Left ventricle myocardium superior (tissue), 1 donor: ENCODE measurements at regions not wholly inside any gene's neighbourhood (a gene's known extent, or its start where the extent isn't known, plus 50 kb on each side); places are given as distances from the start of the nearest gene placed in this dataset.

ENCODE experiments used
- ATAC-seq: fragments of 200-7000 bp; cut with Tn5 transposase; one replicate; pipeline ENCODE4 v1.9.1; 2020; ENCODE audit warnings: mild to moderate bottlenecking, moderate library complexity
- DNase-seq: peaks from one replicate; pipeline ENCODE4 v3.0.0-alpha.2; 2020
- intact Hi-C: fragments of 100-400 bp; cut with micrococcal nuclease; formaldehyde crosslinking; loops from one replicate; pipeline ENCODE4 v1.11.0; 2022
- donor health status: DM: no; HTN: yes; CAD: no; lungs with severe emphysema.

DNA sequence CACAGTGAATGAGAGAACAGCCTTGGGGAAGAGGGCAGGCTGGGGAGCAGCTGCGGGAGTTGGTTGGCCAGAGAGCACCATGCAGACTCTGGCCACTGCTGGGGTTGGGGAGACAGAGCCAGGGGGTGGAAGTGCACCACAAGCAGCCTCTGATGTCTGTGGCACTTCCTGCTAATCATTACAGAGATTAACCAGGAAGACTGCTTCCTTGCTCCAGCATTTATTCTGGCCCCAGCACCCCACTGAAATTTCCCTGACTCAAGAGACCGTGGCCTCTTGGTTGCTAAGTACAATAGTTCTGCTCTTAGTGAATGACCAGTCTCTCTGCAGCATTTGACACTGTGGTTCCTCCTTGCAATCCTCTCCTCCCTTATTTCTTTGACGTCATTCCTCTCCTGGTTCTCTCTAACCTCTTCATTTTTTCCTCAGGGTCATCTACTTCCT, 266.2 kb upstream of the ROPN1 start:
- no peak for DNase-seq

DNA sequence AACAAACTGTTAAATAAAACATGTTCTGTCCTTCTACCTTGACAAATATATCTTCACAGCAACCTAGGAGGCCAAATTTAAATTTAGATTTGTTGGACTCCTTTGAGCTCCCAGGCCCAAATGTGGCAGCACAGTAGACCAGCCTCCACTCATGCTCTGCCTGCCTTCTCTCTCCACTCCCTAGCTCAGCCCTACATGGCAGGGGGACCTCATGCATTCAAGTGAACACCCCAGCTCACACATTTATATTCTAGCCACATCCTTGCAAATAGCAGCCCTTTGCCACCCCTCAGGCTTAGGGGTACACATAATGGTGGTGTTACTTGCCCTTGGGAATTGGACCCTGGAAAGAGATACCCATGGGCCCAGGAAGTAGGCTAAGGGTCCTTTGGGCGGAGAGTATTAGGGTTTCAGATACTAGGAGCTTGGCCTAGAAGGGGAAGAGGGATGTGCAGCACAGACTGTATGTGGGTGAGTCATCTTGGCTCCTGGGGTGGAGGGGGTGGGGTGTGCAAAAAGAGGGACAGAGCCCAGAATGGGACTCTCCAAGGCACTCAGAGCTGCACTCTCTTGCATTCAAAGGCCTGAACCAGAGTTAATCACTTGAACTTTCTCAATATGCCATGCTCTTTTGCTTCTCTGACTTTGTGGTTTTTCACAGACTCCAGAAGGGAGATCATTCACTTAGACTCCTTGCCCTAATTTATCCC, 268.4 kb upstream of the ROPN1 start:
- DNase-seq: peak; percentile 47

More for the DNA sequence above, 266.2 kb upstream of the ROPN1 start:
- ATAC-seq: peak; percentile 24
- intact Hi-C loops: no loop called here

GRCh38 chr3:124261306-124261705, 269.4 kb upstream of the ROPN1 start:
- intact Hi-C loops: no loop called here
- ATAC-seq (no peak), DNase-seq (no peak)

More for the DNA sequence above, 268.4 kb upstream of the ROPN1 start:
- ATAC-seq: peak; percentile 92
- intact Hi-C loops: no loop called here

DNA sequence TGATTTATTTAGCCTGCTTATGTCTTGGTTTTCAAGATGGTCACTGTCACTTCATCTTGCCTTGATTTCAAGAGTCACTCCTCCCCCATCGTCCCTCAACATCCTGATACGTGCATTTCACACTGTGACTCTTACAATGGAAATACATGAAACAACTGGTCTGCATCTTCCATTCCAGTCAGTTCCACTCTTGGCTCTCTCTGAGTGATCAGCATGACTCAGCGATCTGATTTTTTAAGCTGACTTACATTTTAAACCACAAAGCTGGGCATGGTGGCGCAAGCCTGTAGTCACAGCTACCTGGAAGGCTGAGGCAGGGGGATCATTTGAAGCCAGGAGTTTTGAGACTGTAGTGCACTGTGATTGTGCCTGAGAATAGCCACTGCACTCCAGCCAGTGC, 271.2 kb upstream of the ROPN1 start:
- DNase-seq: no peak
- no peak for ATAC-seq
- intact Hi-C loops: no loop called here

GRCh38 chr3:124264346-124264745, 272.4 kb upstream of the ROPN1 start:
- intact Hi-C loops: no loop called here
- DNase-seq: no peak
- ATAC-seq: no peak

DNA sequence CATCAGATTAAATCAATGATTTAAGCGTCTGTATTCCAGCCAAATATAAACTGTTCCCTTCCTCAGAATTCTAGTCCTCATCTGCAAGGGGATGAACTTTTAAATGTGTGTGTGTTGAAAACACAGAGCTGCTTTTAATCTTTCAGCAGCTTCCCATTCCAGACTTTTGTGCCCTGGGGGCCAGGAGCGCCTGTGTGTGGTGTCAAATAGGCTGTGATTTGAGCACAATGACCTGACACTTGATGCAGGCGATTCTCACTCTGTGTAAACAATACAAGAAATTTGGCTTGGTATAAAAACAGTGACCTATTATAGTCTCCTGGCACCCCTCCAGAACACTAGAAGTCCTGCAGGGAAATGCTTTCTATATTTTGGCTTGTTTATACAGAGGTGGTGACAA, 274.6 kb upstream of the ROPN1 start:
- ATAC-seq: peak; percentile 55
- intact Hi-C loops: no loop called here

DNA sequence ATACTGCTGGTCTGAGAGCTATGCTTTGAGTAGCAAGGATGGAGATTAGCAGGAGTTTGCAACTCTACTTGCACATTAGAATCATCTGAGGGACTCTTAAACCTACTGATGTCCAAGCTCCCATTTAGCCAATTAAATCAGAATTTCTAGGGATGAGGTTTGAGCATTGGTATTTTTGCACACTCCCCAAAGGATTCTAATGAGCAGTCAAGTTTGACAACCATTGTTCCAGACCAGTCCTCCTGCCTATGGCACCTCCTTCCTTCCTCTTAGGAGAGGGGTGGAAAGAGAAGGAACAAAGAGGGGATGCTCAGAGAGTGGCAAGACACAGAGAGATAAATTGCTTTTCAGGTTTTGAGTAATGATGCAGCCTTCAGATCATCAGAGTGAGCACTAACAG, 275.5 kb upstream of the ROPN1 start:
- DNase-seq: no peak
- ATAC-seq: no peak
- intact Hi-C loops: no loop called here

More for the DNA sequence above, 274.6 kb upstream of the ROPN1 start:
- DNase-seq: no peak

- DNase-seq: no peak
- intact Hi-C loops: no loop called here
- no peak for ATAC-seq
Measured at GRCh38 chr3:124268355-124268754, 276.4 kb upstream of the ROPN1 start.

DNA sequence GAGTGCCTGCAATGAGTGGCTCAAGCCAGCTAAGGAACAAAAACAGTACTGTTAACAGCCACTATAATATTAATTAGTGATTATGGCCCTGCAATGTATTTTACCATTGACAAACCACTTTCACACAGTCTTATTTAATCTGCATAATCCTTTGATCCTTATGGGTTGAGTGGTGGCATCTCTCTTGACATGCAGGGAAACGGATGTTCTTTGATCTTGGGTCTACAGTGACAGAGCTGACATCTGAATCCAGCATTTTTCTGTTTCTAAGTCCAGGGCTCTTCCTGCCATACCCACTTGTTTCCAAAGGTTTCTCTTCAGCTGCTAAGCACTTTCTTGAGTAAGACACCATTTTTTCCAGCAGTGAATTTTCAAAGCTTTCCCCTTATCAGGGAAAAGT, 277.7 kb upstream of the ROPN1 start:
- intact Hi-C loops: no loop called here
- no peak for ATAC-seq

GRCh38 chr3:124272605-124273151, 280.8 kb upstream of the ROPN1 start:
- ATAC-seq: no peak
- intact Hi-C loops: no loop called here

More for the DNA sequence above, 277.7 kb upstream of the ROPN1 start:
- no peak for DNase-seq

DNA sequence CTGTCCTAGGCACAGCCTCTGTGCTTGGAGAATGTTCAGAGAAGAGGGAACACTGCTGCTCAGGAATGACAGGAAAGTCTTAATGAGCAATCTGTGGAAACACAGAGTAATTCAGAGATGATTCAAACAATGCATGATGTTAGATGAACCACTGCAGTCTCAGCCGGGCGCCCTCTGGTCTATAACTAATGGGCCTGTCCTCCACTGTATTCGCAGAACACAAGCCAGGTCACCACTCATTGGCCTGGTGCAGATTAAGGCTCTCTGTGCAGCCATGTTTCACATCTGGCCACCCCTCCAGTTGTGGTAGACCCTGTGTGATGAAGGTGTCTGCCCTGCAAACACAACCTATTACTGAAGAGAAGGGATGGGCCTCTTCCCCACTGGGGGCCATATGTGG, 281.7 kb upstream of the ROPN1 start:
- DNase-seq (no peak), ATAC-seq (no peak)
- intact Hi-C loops: no loop called here

More at GRCh38 chr3:124272605-124273151, 280.8 kb upstream of the ROPN1 start:
- DNase-seq: no peak

- ATAC-seq (no peak), DNase-seq (no peak)
- intact Hi-C loops: no loop called here
Measured at GRCh38 chr3:124274051-124274450, 282.1 kb upstream of the ROPN1 start.

GRCh38 chr3:124275412-124275811, 283.5 kb upstream of the ROPN1 start:
- DNase-seq (peak; percentile 84), ATAC-seq (peak; percentile 75)
- intact Hi-C loops: no loop called here

GRCh38 chr3:124276133-124276532, 284.2 kb upstream of the ROPN1 start:
- intact Hi-C loops: no loop called here
- ATAC-seq: peak; percentile 6

DNA sequence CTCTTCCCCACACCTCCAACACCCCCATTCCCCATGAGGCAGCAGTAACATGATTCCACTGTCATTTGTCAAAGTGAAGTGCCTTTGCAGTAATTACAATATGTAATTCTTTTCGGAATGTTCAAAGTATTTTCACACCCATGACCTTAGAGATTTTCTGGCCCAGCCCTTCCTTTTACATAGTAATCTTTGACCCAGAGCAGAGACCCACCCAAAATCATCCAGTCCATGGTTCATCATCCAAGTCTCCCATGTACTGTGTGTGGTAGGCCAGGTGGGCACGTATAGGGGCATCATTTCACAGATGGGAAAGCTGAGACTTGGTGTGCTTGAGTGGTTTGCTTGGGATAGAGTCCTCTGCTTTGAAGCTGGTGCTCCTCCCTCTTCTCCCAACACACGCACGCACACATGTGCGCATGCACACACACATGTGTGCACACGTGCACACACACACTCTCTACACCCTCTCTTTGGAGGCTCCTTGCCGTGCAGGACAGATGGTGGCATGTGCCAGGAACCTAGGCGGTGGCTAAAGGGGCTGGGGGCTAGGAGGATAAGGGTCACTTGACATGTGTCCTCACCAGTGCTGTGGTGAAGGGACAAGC, 284.7 kb upstream of the ROPN1 start:
- DNase-seq (no peak), ATAC-seq (peak; percentile 4)
- intact Hi-C loops: no loop called here

More at GRCh38 chr3:124276133-124276532, 284.2 kb upstream of the ROPN1 start:
- no peak for DNase-seq

DNA sequence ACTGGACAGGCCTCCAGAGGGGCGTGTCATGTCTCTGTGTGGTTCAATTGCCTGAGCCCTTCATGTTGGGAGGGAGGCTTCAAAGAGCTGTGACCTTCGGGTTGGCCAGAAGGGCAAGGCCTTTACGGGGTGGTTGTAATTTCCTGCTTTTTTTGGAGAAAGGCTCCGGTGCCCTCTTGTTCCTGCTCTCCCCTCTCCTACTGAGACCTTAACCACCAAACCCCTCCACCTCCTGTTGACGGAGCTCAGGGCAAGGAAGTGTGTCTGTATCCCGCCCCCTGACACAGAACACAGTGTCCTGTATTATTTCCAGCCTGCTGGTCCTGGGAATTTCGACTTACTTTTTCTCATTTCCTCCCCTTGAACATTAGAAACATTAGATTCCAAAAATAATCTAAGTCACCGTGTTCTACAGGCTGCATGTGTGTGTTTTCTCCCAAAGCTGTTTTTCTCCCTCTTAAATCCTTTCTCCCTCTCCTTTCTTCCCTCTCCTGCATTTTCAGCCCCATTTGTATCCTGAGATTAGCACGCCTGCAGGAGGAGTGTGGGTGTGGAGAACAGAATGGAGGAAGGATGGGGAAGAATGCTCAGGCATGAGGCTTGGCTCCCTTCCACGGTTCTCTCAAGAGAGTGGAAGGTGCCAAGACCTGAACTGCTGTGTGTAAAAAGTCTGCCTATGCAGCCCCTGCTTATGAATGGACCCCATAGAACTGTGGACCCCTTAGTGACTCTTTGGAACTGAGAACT, 285.4 kb upstream of the ROPN1 start:
- ATAC-seq (peak; percentile 66), DNase-seq (no peak)
- intact Hi-C loops: no loop called here

DNA sequence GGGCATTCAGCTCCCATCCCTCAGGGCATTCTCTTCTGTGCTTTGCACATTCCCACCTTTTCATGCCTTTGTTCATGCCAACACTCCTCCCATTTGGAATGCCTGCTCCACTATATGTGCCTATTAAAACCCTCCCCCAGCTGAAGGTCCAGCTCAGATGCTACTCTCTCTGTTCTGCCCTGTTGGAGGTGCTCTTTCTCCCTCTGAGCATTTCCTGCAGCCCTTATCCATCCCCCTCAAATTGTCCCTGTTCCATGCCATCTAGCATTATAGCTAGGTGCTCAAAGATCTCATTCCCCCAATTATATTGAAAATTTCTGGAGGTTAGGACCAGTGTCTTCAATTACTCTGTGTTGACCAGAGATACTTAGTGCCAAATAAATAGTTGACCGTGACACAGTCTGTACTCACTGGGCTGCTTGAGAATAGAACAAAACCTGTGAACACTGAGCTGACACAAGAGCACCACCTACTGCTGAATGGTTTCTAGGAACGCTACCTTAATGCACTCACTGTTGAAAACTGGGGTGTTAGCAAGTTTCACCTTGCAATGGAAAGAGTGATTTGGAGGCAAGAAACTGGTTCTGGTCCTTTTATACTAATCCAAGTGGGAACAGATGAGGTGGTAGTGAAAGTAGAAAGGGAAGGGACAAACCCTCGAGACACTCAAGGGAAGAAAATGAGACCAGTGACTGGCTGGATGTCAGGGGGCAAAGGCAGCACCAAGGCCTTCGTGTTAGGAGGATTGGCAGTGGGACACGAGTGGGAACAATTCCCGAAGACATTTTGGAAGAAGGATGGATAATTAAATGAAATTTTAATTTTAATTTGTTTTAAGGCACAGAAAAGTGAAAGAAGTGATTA, 289.8 kb upstream of the ROPN1 start:
- ATAC-seq (peak; percentile 69), DNase-seq (no peak)
- intact Hi-C loops: loop anchor here (5.0 kb wide), 3 partner anchors 199 to 264 kb away; partner anchors contain the start of gene KALRN

DNA sequence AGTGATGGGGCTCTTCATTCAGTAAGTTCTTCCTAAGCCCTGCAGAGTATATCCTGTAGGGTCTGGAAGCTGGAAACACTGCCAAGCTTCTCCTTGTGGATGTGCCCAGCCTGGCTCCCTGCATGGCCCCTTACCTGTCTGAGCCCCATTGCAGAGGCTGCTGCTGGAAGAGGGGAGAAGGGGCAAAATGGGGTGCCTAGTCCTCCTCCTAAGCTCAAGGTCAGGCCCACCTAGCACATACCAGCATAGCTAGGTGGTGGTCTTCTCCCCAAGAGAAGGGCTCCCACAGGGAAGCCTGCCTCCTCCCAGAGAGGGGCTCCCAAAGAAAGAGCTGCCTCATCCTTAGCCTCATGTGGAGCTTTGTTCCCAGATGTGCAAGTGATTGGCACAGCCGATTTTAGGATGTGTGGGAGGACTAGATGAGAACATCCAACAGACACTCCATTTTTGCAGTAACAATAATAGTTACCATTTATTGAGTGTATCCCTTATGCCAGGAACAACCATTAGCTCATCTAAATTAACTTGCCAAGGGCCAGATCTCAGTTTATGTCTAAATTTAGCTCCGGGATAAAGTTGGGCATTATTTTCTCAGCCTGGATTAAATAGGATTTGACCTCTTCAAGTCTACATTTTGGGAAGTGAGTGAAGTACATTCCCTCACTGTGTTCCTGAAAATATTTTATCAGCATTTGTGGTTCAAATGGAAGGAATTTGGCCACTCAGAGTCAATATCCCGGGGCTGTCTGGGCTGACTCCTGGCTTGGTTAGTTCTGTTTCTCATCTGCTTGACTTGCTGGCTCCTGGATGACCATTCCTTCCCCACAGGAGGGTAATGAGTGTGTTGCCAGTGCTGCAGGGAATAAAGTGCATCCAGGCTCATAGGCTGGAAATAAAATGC, 291.1 kb upstream of the ROPN1 start:
- no peak for DNase-seq
- ATAC-seq: peak; percentile 60
- intact Hi-C loops: loop anchor here (5.0 kb wide), 3 partner anchors 201 to 266 kb away; partner anchors contain the start of gene KALRN
